ENCODE measurements at regions not wholly inside any gene's neighbourhood (a gene's known extent, or its start where the extent isn't known, plus 50 kb on each side); places are given as distances from the start of the nearest gene placed in this dataset.

DNA sequence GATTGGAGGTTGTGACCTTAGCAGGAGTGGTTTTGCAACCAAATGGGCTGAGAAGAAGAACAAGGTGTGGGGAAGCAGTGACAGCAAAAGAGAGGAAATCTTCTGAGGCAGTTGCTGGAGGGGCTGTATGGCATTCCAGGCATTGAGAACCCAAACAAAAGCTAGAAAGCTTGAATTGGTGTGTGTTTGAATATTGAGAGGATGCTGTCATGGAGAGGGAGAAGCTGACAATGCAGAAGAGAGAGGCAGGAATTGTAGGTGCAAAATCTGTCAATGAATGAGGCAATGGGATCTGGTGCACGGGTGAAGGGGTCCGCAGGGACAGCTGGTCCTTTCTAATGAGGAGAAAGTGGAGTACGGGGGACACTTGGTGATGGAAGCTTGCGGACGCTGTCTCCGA lies 123.4 kb downstream of the C11orf91 start:
- H3K9ac ChIP-seq (ENCODE audit: extremely low read depth, insufficient read length, low read length), result no peak overlapping the region
- Mint-ChIP-seq H3K9me3 (peaks cover 2 to 7% of the 10 kb centered on the region in 2 experiments; a peak in 2 of 5 replicates), H3K27ac (no peak overlapping the region), H3K4me1 (no peaks in the 10 kb centered on the region), H3K27me3 (ENCODE audit: low read depth) (no peaks in the 10 kb centered on the region), H3K4me3 (no peak overlapping the region), H3K36me3 (ENCODE audit: insufficient read depth in 1 of 3, low read depth in 3 of 3) (peaks cover 0 to 6% (median 0%) of the 10 kb centered on the region in 3 experiments; a peak in 1 of 7 replicates)
- no peak overlapping the region for H3K18ac ChIP-seq (ENCODE audit: insufficient read length, low read depth, low read length)
- no peaks in the 10 kb centered on the region for H3K79me1 ChIP-seq (ENCODE audit: insufficient read depth, low read depth, low read length, poor library complexity, severe bottlenecking)
- peaks cover 2% of the 10 kb centered on the region; the same call in 1 of the 2 replicates for H3K4me1 ChIP-seq (ENCODE audit: insufficient read depth, low read length)
- H3K56ac ChIP-seq (ENCODE audit: insufficient read length, low read depth, low read length), result no peak overlapping the region
- no peak overlapping the region for H4K5ac ChIP-seq (ENCODE audit: insufficient read length, low read depth, low read length)
- no peak overlapping the region for H2AFZ ChIP-seq (ENCODE audit: low read length)
- no peak overlapping the region for H2BK15ac ChIP-seq (ENCODE audit: low read depth, low read length)
- no peak overlapping the region for H2BK20ac ChIP-seq (ENCODE audit: low read depth, low read length, poor library complexity, severe bottlenecking)
- H3K14ac ChIP-seq (ENCODE audit: insufficient read depth, low read length), result no peak overlapping the region
- no peak for DNase-seq
- WGBS (ENCODE audit: extremely low coverage, insufficient read length, low lambda C conversion rate), result no CpG with 5 or more reads among the region's 6 CpGs
- H4K20me1 ChIP-seq (ENCODE audit: control insufficient read depth, insufficient read depth, insufficient read length), result no peaks in the 10 kb centered on the region
- H3K27me3 ChIP-seq (ENCODE audit: insufficient read depth, low read length), result no peaks in the 10 kb centered on the region
- H2AK5ac ChIP-seq (ENCODE audit: insufficient read length, low read length), result no peak overlapping the region
- H3K27ac ChIP-seq (ENCODE audit: insufficient read length, low read depth, low read length), result no peak overlapping the region
- H3K79me2 ChIP-seq (ENCODE audit: insufficient read depth, low read length), result no peaks in the 10 kb centered on the region
- no peak overlapping the region for H3K4me2 ChIP-seq (ENCODE audit: insufficient read depth, insufficient read length, low read length)
- no peaks in the 10 kb centered on the region for H3K23me2 ChIP-seq (ENCODE audit: insufficient read length, low read depth, low read length, poor library complexity, severe bottlenecking)
- no peak overlapping the region for H3T11ph ChIP-seq (ENCODE audit: low read length)
- H3K9me3 ChIP-seq (ENCODE audit: control insufficient read depth, low read depth, low read length), result no peaks in the 10 kb centered on the region
- TF ChIP-seq, protein P1, sequence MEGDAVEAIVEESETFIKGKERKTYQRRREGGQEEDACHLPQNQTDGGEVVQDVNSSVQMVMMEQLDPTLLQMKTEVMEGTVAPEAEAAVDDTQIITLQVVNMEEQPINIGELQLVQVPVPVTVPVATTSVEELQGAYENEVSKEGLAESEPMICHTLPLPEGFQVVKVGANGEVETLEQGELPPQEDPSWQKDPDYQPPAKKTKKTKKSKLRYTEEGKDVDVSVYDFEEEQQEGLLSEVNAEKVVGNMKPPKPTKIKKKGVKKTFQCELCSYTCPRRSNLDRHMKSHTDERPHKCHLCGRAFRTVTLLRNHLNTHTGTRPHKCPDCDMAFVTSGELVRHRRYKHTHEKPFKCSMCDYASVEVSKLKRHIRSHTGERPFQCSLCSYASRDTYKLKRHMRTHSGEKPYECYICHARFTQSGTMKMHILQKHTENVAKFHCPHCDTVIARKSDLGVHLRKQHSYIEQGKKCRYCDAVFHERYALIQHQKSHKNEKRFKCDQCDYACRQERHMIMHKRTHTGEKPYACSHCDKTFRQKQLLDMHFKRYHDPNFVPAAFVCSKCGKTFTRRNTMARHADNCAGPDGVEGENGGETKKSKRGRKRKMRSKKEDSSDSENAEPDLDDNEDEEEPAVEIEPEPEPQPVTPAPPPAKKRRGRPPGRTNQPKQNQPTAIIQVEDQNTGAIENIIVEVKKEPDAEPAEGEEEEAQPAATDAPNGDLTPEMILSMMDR (conservative IDR thresholded peaks at IDR 0.05), result no peak
- no peak overlapping the region for H2BK12ac ChIP-seq (ENCODE audit: insufficient read length, low read depth, low read length)
- H3K23ac ChIP-seq (ENCODE audit: insufficient read length, low read depth, low read length), result no peak overlapping the region
- no peak overlapping the region for H4K91ac ChIP-seq (ENCODE audit: insufficient read length, low read depth, low read length)
- no peak overlapping the region for H2BK5ac ChIP-seq (ENCODE audit: insufficient read length, low read length)
- no peak overlapping the region for H4K8ac ChIP-seq (replicated peaks; ENCODE audit: insufficient read length, low read depth, low read length)
- H2BK120ac ChIP-seq (ENCODE audit: low read depth, low read length, poor library complexity, severe bottlenecking), result no peak overlapping the region
- H3K4ac ChIP-seq (ENCODE audit: low read depth, low read length), result no peak overlapping the region
